HepG2 (cell line): ENCODE measurements at regions not wholly inside any gene's neighbourhood (a gene's known extent, or its start where the extent isn't known, plus 50 kb on each side); places are given as distances from the start of the nearest gene placed in this dataset.
A peak's percentile ranks its signal among the peaks of the same experiment; 100 is the strongest.

ENCODE experiments used
- FOXA1 ChIP-seq, 2 experiments: fragments of 450-650 bp in 1 of 2; sonication (generic) in 1 of 2; formaldehyde crosslinking in 1 of 2; IDR thresholded peaks; 2 replicates each; pipeline versions ENCODE4 v1.4.0 to v1.6.1; 2016 to 2020; ENCODE audit warnings: missing genetic modification reagents in 1 of 2
- FOXO1 ChIP-seq: sonication (generic); formaldehyde crosslinking; IDR thresholded peaks from 2 replicates; pipeline ENCODE4 v1.4.0; 2020; ENCODE audit warnings: missing genetic modification reagents
- GATAD2A ChIP-seq: IDR thresholded peaks from 2 replicates; pipeline ENCODE4 v1.6.1; 2016
- HNF4A ChIP-seq: sonication (generic); formaldehyde crosslinking; IDR thresholded peaks from 2 replicates; pipeline ENCODE4 v1.4.0; 2020; ENCODE audit warnings: missing genetic modification reagents
- KLF11 ChIP-seq: IDR thresholded peaks from 2 replicates; pipeline ENCODE4 v1.6.1; 2016; ENCODE audit warnings: missing compliant biosample characterization
- NFATC3 ChIP-seq: sonication (generic); formaldehyde crosslinking; IDR thresholded peaks from 2 replicates; pipeline ENCODE4 v1.5.1; 2020; ENCODE audit warnings: mild to moderate bottlenecking, missing genetic modification reagents
- RAD21 ChIP-seq: fragments of 450-650 bp; formaldehyde crosslinking; IDR thresholded peaks from 2 replicates; pipeline ENCODE4 v1.5.0; 2020; ENCODE audit warnings: mild to moderate bottlenecking
- SMC3 ChIP-seq: IDR thresholded peaks from 2 replicates; pipeline ENCODE4 v1.6.1; 2011; ENCODE audit warnings: low read length, improper control_type of control experiment
- STAG1 ChIP-seq: sonication (generic); formaldehyde crosslinking; IDR thresholded peaks from 2 replicates; pipeline ENCODE4 v1.4.0; 2020; ENCODE audit warnings: missing genetic modification reagents
- ZBTB49 ChIP-seq: sonication (generic); formaldehyde crosslinking; IDR thresholded peaks from 2 replicates; pipeline ENCODE4 v1.4.0; 2020; ENCODE audit warnings: missing genetic modification reagents, borderline replicate concordance
- ZNF33B ChIP-seq: sonication (generic); formaldehyde crosslinking; IDR thresholded peaks from 2 replicates; pipeline ENCODE4 v1.5.1; 2020; ENCODE audit warnings: mild to moderate bottlenecking, missing genetic modification reagents
- ZNF558 ChIP-seq: sonication (generic); formaldehyde crosslinking; IDR thresholded peaks from 2 replicates; pipeline ENCODE4 v1.9.0; 2022; ENCODE audit warnings: mild to moderate bottlenecking, missing genetic modification reagents, borderline replicate concordance
- ZSCAN9 ChIP-seq: IDR thresholded peaks from 2 replicates; pipeline ENCODE4 v1.6.1; 2016; ENCODE audit warnings: borderline replicate concordance
- TF ChIP-seq, protein P1 (sequence below): sonication (generic); formaldehyde crosslinking; IDR thresholded peaks from 2 replicates; pipeline ENCODE4 v1.4.0; 2020; ENCODE audit warnings: missing genetic modification reagents
- TF ChIP-seq, protein P2 (sequence below): sonication (generic); formaldehyde crosslinking; IDR thresholded peaks from 2 replicates; pipeline ENCODE4 v1.4.0; 2020; ENCODE audit warnings: mild to moderate bottlenecking, missing genetic modification reagents
- TF ChIP-seq, protein P3 (sequence below): sonication (generic); formaldehyde crosslinking; IDR thresholded peaks from 2 replicates; pipeline ENCODE4 v1.5.0; 2020; ENCODE audit warnings: mild to moderate bottlenecking, missing genetic modification reagents, moderate library complexity

DNA sequence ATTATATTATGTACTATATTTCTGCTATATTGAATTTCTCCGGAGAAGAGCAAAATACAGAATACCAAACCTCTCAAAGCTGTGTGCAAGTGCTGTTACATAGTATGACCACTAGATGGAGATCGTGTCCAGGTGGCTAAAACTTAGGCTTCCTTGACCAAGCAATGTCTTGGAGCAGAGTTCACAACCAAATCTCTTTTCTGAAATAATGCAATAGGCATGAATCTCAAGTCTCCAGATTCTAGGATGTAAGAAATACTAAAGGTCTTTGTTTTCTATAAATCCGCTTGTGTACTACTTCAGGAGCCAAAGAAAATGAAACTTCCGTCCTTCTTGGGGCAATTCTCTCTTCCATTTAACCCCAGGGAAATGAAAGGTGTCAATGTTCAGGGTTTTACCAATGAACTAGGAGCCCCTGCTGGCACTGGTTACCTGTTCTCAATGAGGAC is 181.5 kb upstream of the RAI14 start (continued):
- TF ChIP-seq ZBTB49 (CRISPR knock-in tag) (no peak), SMC3 (peak; percentile 91), HNF4A (CRISPR knock-in tag) (0 out of 2 replicates have a peak, but pooled peaks have one; percentile 13), ZNF558 (CRISPR knock-in tag) (no peak), KLF11 (CRISPR knock-in tag) (0 out of 2 replicates have a peak, but pooled peaks have one; percentile 53), FOXA1 (IDR thresholded peaks at IDR 0.05) (no peak), FOXA1 (CRISPR knock-in tag; IDR thresholded peaks at IDR 0.05) (0 out of 2 replicates have a peak, but pooled peaks have one; percentile 31), RAD21 (CRISPR knock-in tag) (peak; percentile 63), ZSCAN9 (CRISPR knock-in tag) (peak; percentile 50; the same call in 1 of the 2 replicates), FOXO1 (CRISPR knock-in tag) (no peak), NFATC3 (no peak), ZNF33B (CRISPR knock-in tag) (no peak), GATAD2A (peak; percentile 43; the same call in 1 of the 2 replicates), STAG1 (peak; percentile 94)
- TF ChIP-seq, protein P1, sequence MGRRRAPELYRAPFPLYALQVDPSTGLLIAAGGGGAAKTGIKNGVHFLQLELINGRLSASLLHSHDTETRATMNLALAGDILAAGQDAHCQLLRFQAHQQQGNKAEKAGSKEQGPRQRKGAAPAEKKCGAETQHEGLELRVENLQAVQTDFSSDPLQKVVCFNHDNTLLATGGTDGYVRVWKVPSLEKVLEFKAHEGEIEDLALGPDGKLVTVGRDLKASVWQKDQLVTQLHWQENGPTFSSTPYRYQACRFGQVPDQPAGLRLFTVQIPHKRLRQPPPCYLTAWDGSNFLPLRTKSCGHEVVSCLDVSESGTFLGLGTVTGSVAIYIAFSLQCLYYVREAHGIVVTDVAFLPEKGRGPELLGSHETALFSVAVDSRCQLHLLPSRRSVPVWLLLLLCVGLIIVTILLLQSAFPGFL (CRISPR knock-in tag): no peak
- TF ChIP-seq, protein P2, sequence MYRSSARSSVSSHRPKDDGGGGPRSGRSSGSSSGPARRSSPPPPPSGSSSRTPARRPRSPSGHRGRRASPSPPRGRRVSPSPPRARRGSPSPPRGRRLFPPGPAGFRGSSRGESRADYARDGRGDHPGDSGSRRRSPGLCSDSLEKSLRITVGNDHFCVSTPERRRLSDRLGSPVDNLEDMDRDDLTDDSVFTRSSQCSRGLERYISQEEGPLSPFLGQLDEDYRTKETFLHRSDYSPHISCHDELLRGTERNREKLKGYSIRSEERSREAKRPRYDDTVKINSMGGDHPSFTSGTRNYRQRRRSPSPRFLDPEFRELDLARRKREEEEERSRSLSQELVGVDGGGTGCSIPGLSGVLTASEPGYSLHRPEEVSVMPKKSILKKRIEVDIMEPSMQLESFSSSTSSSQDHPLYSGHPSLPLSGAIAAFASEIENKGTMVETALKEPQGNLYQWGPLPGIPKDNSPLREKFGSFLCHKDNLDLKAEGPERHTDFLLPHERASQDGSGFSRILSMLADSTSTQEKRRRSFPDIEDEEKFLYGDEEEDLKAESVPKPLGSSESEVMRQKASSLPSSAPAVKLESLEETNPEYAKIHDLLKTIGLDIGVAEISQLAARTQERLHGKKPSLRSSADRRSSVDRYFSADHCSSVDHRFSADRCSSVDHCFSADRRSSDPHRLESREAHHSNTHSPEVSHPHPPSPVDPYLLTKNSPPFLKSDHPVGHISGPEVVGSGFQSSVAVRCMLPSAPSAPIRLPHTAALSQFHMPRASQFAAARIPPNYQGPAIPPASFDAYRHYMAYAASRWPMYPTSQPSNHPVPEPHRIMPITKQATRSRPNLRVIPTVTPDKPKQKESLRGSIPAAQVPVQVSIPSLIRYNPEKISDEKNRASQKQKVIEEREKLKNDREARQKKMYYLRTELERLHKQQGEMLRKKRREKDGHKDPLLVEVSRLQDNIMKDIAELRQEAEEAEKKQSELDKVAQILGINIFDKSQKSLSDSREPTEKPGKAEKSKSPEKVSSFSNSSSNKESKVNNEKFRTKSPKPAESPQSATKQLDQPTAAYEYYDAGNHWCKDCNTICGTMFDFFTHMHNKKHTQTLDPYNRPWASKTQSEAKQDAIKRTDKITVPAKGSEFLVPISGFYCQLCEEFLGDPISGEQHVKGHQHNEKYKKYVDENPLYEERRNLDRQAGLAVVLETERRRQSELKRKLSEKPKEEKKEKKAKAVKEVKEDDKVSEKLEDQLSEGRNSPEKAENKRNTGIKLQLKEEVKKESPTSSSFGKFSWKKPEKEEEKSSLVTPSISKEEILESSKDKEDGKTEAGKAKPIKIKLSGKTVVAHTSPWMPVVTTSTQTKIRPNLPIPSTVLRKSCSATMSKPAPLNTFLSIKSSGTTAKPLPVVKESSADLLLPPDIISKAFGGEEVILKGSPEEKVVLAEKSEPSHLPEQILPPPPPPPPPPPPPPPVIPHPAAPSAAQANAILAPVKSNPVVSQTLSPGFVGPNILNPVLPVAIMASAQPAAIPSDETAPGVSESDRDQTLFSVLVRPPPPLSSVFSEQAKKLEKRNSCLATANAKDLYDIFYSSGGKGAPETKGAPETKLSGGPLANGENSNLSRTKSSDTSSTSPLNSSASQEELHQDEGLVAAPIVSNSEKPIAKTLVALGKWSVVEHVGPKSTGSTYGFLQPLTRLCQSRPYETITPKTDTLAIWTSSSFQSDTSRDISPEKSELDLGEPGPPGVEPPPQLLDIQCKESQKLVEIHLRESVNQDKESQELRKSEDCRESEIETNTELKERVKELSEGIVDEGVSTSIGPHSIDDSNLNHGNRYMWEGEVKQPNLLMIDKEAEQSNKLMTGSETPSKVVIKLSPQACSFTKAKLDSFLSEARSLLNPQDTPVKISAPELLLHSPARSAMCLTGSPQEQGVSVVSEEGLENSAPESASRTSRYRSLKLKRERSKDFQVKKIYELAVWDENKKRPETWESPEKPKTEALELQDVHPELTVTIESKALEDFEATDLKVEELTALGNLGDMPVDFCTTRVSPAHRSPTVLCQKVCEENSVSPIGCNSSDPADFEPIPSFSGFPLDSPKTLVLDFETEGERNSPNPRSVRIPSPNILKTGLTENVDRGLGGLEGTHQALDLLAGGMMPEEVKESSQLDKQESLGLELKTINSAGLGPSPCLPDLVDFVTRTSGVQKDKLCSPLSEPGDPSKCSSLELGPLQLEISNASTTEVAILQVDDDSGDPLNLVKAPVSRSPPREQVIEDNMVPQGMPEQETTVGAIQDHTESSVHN (CRISPR knock-in tag): no peak
- TF ChIP-seq, protein P3, sequence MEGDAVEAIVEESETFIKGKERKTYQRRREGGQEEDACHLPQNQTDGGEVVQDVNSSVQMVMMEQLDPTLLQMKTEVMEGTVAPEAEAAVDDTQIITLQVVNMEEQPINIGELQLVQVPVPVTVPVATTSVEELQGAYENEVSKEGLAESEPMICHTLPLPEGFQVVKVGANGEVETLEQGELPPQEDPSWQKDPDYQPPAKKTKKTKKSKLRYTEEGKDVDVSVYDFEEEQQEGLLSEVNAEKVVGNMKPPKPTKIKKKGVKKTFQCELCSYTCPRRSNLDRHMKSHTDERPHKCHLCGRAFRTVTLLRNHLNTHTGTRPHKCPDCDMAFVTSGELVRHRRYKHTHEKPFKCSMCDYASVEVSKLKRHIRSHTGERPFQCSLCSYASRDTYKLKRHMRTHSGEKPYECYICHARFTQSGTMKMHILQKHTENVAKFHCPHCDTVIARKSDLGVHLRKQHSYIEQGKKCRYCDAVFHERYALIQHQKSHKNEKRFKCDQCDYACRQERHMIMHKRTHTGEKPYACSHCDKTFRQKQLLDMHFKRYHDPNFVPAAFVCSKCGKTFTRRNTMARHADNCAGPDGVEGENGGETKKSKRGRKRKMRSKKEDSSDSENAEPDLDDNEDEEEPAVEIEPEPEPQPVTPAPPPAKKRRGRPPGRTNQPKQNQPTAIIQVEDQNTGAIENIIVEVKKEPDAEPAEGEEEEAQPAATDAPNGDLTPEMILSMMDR (CRISPR knock-in tag): peak; percentile 86
